Endothelial cell of umbilical vein (primary cell): ENCODE measurements at regions not wholly inside any gene's neighbourhood (a gene's known extent, or its start where the extent isn't known, plus 50 kb on each side); places are given as distances from the start of the nearest gene placed in this dataset.

Source experiments
- BruUV-seq: library from RNA; stranded (reverse); fragments of 400-500 nt; replicated peaks from 2 replicates; lab custom pipeline; 2021; lab: Mats Ljungman, UMichigan
- CTCF ChIA-PET: fragments of 300-600, 350-600 bp; sonication (Branson Sonifier 250); formaldehyde crosslinking; loops from one replicate; lab custom pipeline; 2021; ENCODE audit warnings: antibody characterized with exemption, inconsistent platforms; lab: Charles Lee
- POLR2A ChIA-PET: fragments of 300-600, 350-600 bp; sonication (Branson Sonifier 250); formaldehyde crosslinking; loops from one replicate; lab custom pipeline; 2021; ENCODE audit warnings: antibody characterized with exemption, inconsistent platforms; lab: Charles Lee
- DNase-seq: peaks from one replicate; pipeline ENCODE4 v3.0.0-alpha.2; 2011; ENCODE audit warnings: low read depth, low spot score
- FAIRE-seq: peaks from 2 replicates; lab custom pipeline; 2011; peaks lifted over from hg19 to GRCh38; lab: Jason Lieb, UNC
- H2AFZ ChIP-seq: 2 replicates; pipeline ENCODE4 v1.6.0; 2012; ENCODE audit warnings: low read depth, low read length, control low read depth, inconsistent platforms
- H3K27ac ChIP-seq: 2 replicates; pipeline ENCODE4 v1.5.1; 2011; ENCODE audit warnings: low read depth, mild to moderate bottlenecking, control low read depth, low read length, moderate library complexity; ENCODE audit not compliant: insufficient read depth
- H3K27me3 ChIP-seq, 2 experiments: 2 replicates each; pipeline versions ENCODE4 v1.6.0 to v1.6.1; 2011; ENCODE audit warnings: low read length in 2 of 2, mixed read lengths in 1 of 2; ENCODE audit not compliant: control insufficient read depth in 2 of 2, insufficient read depth in 2 of 2
- H3K36me3 ChIP-seq, 2 experiments: 2 replicates in 1 of 2; 3 replicates in 1 of 2; pipeline ENCODE4 v1.5.1; 2011; ENCODE audit warnings: low read length in 2 of 2, mild to moderate bottlenecking in 1 of 2, moderate library complexity in 1 of 2; ENCODE audit not compliant: control insufficient read depth in 2 of 2, insufficient read depth in 2 of 2; ENCODE audit errors: extremely low read depth in 1 of 2
- H3K4me1 ChIP-seq: 3 replicates; pipeline ENCODE4 v1.5.1; 2011; ENCODE audit warnings: mild to moderate bottlenecking, low read length; ENCODE audit not compliant: control insufficient read depth, insufficient read depth; ENCODE audit errors: extremely low read depth
- H3K4me2 ChIP-seq: 2 replicates; pipeline ENCODE4 v1.6.1; 2011; ENCODE audit warnings: low read length, control low read depth, mixed read lengths; ENCODE audit not compliant: insufficient read depth
- H3K4me3 ChIP-seq, 3 experiments: fragments of 200-600 bp in 1 of 3; sonication (generic), shearing (Covaris generic) in 1 of 3; replicated peaks in 1 of 3; 2 replicates each; pipeline ENCODE4 v1.5.1; 2011 to 2016; ENCODE audit warnings: control low read depth in 3 of 3, low read length in 3 of 3, mild to moderate bottlenecking in 2 of 3, inconsistent platforms in 1 of 3, low read depth in 1 of 3, moderate library complexity in 1 of 3; ENCODE audit not compliant: insufficient read depth in 1 of 3
- H3K79me2 ChIP-seq: 2 replicates; pipeline ENCODE4 v1.6.0; 2012; ENCODE audit warnings: low read length, inconsistent platforms; ENCODE audit not compliant: control insufficient read depth, insufficient read depth
- H3K9ac ChIP-seq: replicated peaks from 2 replicates; pipeline ENCODE3; 2011; ENCODE audit warnings: low read length, control low read depth; ENCODE audit not compliant: insufficient read depth; ENCODE audit errors: extremely low read depth
- H3K9me1 ChIP-seq: replicated peaks from 3 replicates; pipeline ENCODE4 v1.6.0; 2011; ENCODE audit warnings: mild to moderate bottlenecking, low read length; ENCODE audit not compliant: control insufficient read depth, insufficient read depth; ENCODE audit errors: extremely low read depth
- H3K9me3 ChIP-seq: replicated peaks from 2 replicates; pipeline ENCODE4 v1.5.1; 2012; ENCODE audit warnings: low read length, inconsistent platforms; ENCODE audit not compliant: control insufficient read depth, insufficient read depth
- H4K20me1 ChIP-seq: replicated peaks from 2 replicates; pipeline ENCODE3; 2011; ENCODE audit warnings: mild to moderate bottlenecking, low read length; ENCODE audit not compliant: control insufficient read depth, insufficient read depth; ENCODE audit errors: extremely low read depth
- CTCF ChIP-seq, 2 donors: IDR thresholded peaks; 1 replicate in 1 of 2; 2 replicates in 1 of 2; pipeline ENCODE4 v1.5.1; 2011; ENCODE audit warnings: low read length in 2 of 2, mild to moderate bottlenecking in 2 of 2, moderate library complexity in 2 of 2, control low read depth in 1 of 2, inconsistent platforms in 1 of 2, low read depth in 1 of 2; ENCODE audit not compliant: insufficient read depth in 1 of 2; ENCODE audit errors: extremely low read depth in 1 of 2
- EZH2 ChIP-seq: IDR thresholded peaks from 2 replicates; pipeline ENCODE4 v1.6.1; 2012; ENCODE audit warnings: borderline replicate concordance, low read depth, mild to moderate bottlenecking, moderate library complexity, low read length, inconsistent platforms; ENCODE audit not compliant: severe bottlenecking
- FOS ChIP-seq: IDR thresholded peaks from 2 replicates; pipeline ENCODE4 v1.6.1; 2011; ENCODE audit warnings: mild to moderate bottlenecking, low read length, moderate library complexity, borderline replicate concordance; ENCODE audit not compliant: insufficient read depth
- GATA2 ChIP-seq: IDR thresholded peaks from 2 replicates; pipeline ENCODE4 v1.7.0; 2011; ENCODE audit warnings: low read depth, mild to moderate bottlenecking, moderate library complexity, mixed read lengths, low read length; ENCODE audit not compliant: insufficient read length, insufficient read depth
- JUN ChIP-seq: IDR thresholded peaks from 2 replicates; pipeline ENCODE4 v1.6.1; 2011; ENCODE audit warnings: borderline replicate concordance, low read depth; ENCODE audit not compliant: insufficient read length, insufficient read depth
- MAX ChIP-seq: IDR thresholded peaks from 2 replicates; pipeline ENCODE4 v1.6.1; 2011; ENCODE audit not compliant: insufficient read depth, insufficient read length
- MYC ChIP-seq: IDR thresholded peaks from one replicate; pipeline ENCODE4 v1.6.1; 2011; ENCODE audit warnings: mild to moderate bottlenecking, low read depth, low read length
- POLR2A ChIP-seq: IDR thresholded peaks from 2 replicates; pipeline ENCODE4 v1.6.1; 2012; ENCODE audit warnings: low read depth, mild to moderate bottlenecking, control low read depth, low read length
- POLR2AphosphoS5 ChIP-seq: IDR thresholded peaks from 2 replicates; pipeline ENCODE4 v1.6.1; 2012; ENCODE audit warnings: low read depth, mild to moderate bottlenecking, control low read depth, low read length, moderate library complexity; ENCODE audit not compliant: insufficient read depth
- dilution Hi-C: fragments of 300-500 bp; cut with MboI; formaldehyde crosslinking; loops from one replicate; pipeline ENCODE4 v1.15.0; 2019; ENCODE audit warnings: low sequenced_read_pairs; ENCODE audit not compliant: extremely low pct_ligation_motif_present
- intact Hi-C: fragments of 100-400 bp; cut with micrococcal nuclease; formaldehyde crosslinking; loops from one replicate; pipeline ENCODE4 v1.10.0; 2022

- DNase-seq (no peak), FAIRE-seq (no peak)
- H3K79me2 ChIP-seq, result no peaks in the 10 kb centered on the region
- H3K36me3 ChIP-seq, result no peaks in the 10 kb centered on the region
- ChIA-PET CTCF (no interaction called here), POLR2A (no interaction called here)
- peaks cover 2% of the 10 kb centered on the region for H3K9me3 ChIP-seq
- BruUV-seq, result no TSS peak
- no peak overlapping the region for H3K4me3 ChIP-seq
- dilution Hi-C loops, result no loop called here
- no peaks in the 10 kb centered on the region for H3K27me3 ChIP-seq
- H2AFZ ChIP-seq, result no peak overlapping the region
- intact Hi-C loops, result no loop called here
- TF ChIP-seq MAX (no peak), GATA2 (no peak), POLR2A (no peak), EZH2 (no peak), CTCF (IDR thresholded peaks at IDR 0.05; ENCODE audit: extremely low read depth in 1 of 2, insufficient read depth in 1 of 2, low read depth in 1 of 2, low read length in 2 of 2) (no peak), FOS (no peak), JUN (no peak), MYC (no peak), POLR2AphosphoS5 (no peak)
- no peak overlapping the region for H3K9ac ChIP-seq
- no peak overlapping the region for H3K27ac ChIP-seq
- H3K4me1 ChIP-seq, result no peaks in the 10 kb centered on the region
- no peak overlapping the region for H3K4me2 ChIP-seq
- H4K20me1 ChIP-seq, result no peaks in the 10 kb centered on the region
- no peaks in the 10 kb centered on the region for H3K9me1 ChIP-seq
These were observed 301.7 kb upstream of the ESRRG start for GRCh38 chr1:217024911-217025310.
